HCT116 (cell line): ENCODE measurements at regions not wholly inside any gene's neighbourhood (a gene's known extent, or its start where the extent isn't known, plus 50 kb on each side); places are given as distances from the start of the nearest gene placed in this dataset.

Source experiments
- ATAC-seq: fragments of 200-7000 bp; cut with Tn5 transposase; 2 replicates; pipeline ENCODE4 v1.9.1; 2020; ENCODE audit warnings: mild to moderate bottlenecking, moderate library complexity
- BruUV-seq: library from RNA; stranded (reverse); fragments of 400-500 nt; replicated peaks from 2 replicates; lab custom pipeline; 2021; lab: Mats Ljungman, UMichigan
- CTCF ChIA-PET: fragments of 300-600 bp; sonication (Branson Sonifier 250); formaldehyde crosslinking; loops from one replicate; lab custom pipeline; 2021; ENCODE audit warnings: antibody characterized with exemption; lab: Charles Lee
- POLR2A ChIA-PET: fragments of 300-600, 350-600 bp; sonication (Branson Sonifier 250); formaldehyde crosslinking; loops from one replicate; lab custom pipeline; 2021; ENCODE audit warnings: antibody characterized with exemption; lab: Charles Lee
- RAD21 ChIA-PET, 2 experiments: fragments of 300-600 bp; sonication (Branson Sonifier 250); formaldehyde crosslinking; loops; one replicate each; lab custom pipeline; 2023; ENCODE audit warnings: low total read pairs in 2 of 2; ENCODE audit not compliant: uncharacterized antibody in 2 of 2, unreplicated experiment in 2 of 2, low non-redundant PET in 1 of 2; lab: Charles Lee
- DNase-seq: peaks from one replicate; pipeline ENCODE4 v3.0.0-alpha.2; 2010; ENCODE audit warnings: low read depth, low spot score
- H2AFZ ChIP-seq: fragments of 200-600 bp; shearing (Covaris generic), sonication (generic); 2 replicates; pipeline ENCODE4 v1.6.1; 2017; ENCODE audit warnings: low read depth, mixed run types, mixed read lengths, antibody characterized with exemption, low read length; ENCODE audit not compliant: poor library complexity, severe bottlenecking
- H3K27ac ChIP-seq: 2 replicates; pipeline ENCODE4 v1.5.1; 2012; ENCODE audit warnings: low read depth, low read length
- H3K27me3 ChIP-seq: fragments of 200-600 bp; sonication (generic); 2 replicates; pipeline ENCODE4 v1.6.1; 2016; ENCODE audit warnings: mixed run types, low read length, mixed read lengths; ENCODE audit not compliant: insufficient read depth
- H3K36me3 ChIP-seq, 2 experiments: fragments of 200-500 bp in 1 of 2; fragments of 200-600 bp in 1 of 2; sonication (Bioruptor generic) in 1 of 2; sonication (generic) in 1 of 2; 2 replicates each; pipeline versions ENCODE4 v1.5.1 to v1.6.1; 2014 to 2016; ENCODE audit warnings: low read length in 2 of 2, inconsistent platforms in 1 of 2, mixed read lengths in 1 of 2, mixed run types in 1 of 2; ENCODE audit not compliant: insufficient read depth in 2 of 2, control insufficient read depth in 1 of 2
- H3K4me1 ChIP-seq, 2 experiments: fragments of 200-600 bp in 1 of 2; sonication (generic) in 1 of 2; 2 replicates each; pipeline versions ENCODE4 v1.5.1 to v1.6.1; 2012 to 2017; ENCODE audit warnings: low read length in 2 of 2, inconsistent platforms in 1 of 2, mild to moderate bottlenecking in 1 of 2, mixed read lengths in 1 of 2, mixed run types in 1 of 2, moderate library complexity in 1 of 2; ENCODE audit not compliant: insufficient read depth in 2 of 2, control insufficient read depth in 1 of 2
- H3K4me2 ChIP-seq: fragments of 200-600 bp; sonication (generic); 2 replicates; pipeline ENCODE4 v1.6.1; 2017; ENCODE audit warnings: mixed run types, low read length, mixed read lengths
- H3K4me3 ChIP-seq, 2 experiments: fragments of 200-600 bp in 1 of 2; sonication (generic) in 1 of 2; replicated peaks in 1 of 2; 2 replicates each; pipeline ENCODE4 v1.5.1; 2011 to 2016; ENCODE audit warnings: low read length in 2 of 2, control low read depth in 1 of 2, low read depth in 1 of 2, mild to moderate bottlenecking in 1 of 2, mixed read lengths in 1 of 2, mixed run types in 1 of 2
- H3K79me2 ChIP-seq: fragments of 200-600 bp; sonication (generic); 2 replicates; pipeline ENCODE4 v1.6.1; 2017; ENCODE audit warnings: mild to moderate bottlenecking, mixed run types, low read length, moderate library complexity, mixed read lengths; ENCODE audit not compliant: insufficient read depth
- H3K9ac ChIP-seq: fragments of 200-600 bp; sonication (generic); 2 replicates; pipeline ENCODE4 v1.6.1; 2016; ENCODE audit warnings: low read length, mixed read lengths
- H3K9me2 ChIP-seq: fragments of 200-600 bp; sonication (generic), shearing (Covaris generic); 2 replicates; pipeline ENCODE4 v1.6.1; 2017; ENCODE audit warnings: mixed run types, mild to moderate bottlenecking, moderate library complexity; ENCODE audit not compliant: insufficient read depth
- H3K9me3 ChIP-seq, 2 experiments: fragments of 200-500 bp in 1 of 2; fragments of 200-600 bp in 1 of 2; sonication (Bioruptor generic) in 1 of 2; sonication (generic) in 1 of 2; 2 replicates each; pipeline ENCODE4 v1.6.1; 2014 to 2017; ENCODE audit warnings: low read length in 2 of 2, mixed read lengths in 2 of 2, inconsistent platforms in 1 of 2, low read depth in 1 of 2, mild to moderate bottlenecking in 1 of 2, mixed run types in 1 of 2, moderate library complexity in 1 of 2; ENCODE audit not compliant: control insufficient read depth in 1 of 2, insufficient read depth in 1 of 2
- H4K20me1 ChIP-seq: fragments of 200-600 bp; sonication (generic), shearing (Covaris generic); 2 replicates; pipeline ENCODE4 v1.6.1; 2017; ENCODE audit warnings: mixed run types, mild to moderate bottlenecking, moderate library complexity; ENCODE audit not compliant: insufficient read depth
- CEBPB ChIP-seq: IDR thresholded peaks from 2 replicates; pipeline ENCODE4 v1.6.1; 2012; ENCODE audit warnings: low read depth
- CTCF ChIP-seq, 3 experiments: fragments of 200-600 bp in 1 of 3; sonication (generic) in 1 of 3; IDR thresholded peaks in 2 of 3; conservative IDR thresholded peaks in 1 of 3; 2 replicates each; pipeline ENCODE4 v1.5.1; 2012 to 2017; ENCODE audit warnings: low read depth in 2 of 3, low read length in 2 of 3, antibody characterized with exemption in 1 of 3, borderline replicate concordance in 1 of 3, control low read depth in 1 of 3, mild to moderate bottlenecking in 1 of 3, mixed read lengths in 1 of 3, mixed run types in 1 of 3, moderate library complexity in 1 of 3; ENCODE audit not compliant: insufficient read depth in 1 of 3
- EGR1 ChIP-seq: IDR thresholded peaks from 2 replicates; pipeline ENCODE4 v1.6.1; 2012; ENCODE audit warnings: low read depth
- ELF1 ChIP-seq: IDR thresholded peaks from 2 replicates; pipeline ENCODE4 v1.6.1; 2012; ENCODE audit warnings: low read depth, borderline replicate concordance
- EZH2phosphoT487 ChIP-seq: fragments of 200-600 bp; IDR thresholded peaks from 2 replicates; pipeline ENCODE4 v1.6.1; 2018; ENCODE audit warnings: antibody characterized with exemption, borderline replicate concordance
- FOSL1 ChIP-seq: IDR thresholded peaks from 2 replicates; pipeline ENCODE4 v1.6.1; 2012; ENCODE audit warnings: low read depth
- JUND ChIP-seq: IDR thresholded peaks from 2 replicates; pipeline ENCODE4 v1.6.1; 2012
- RAD21 ChIP-seq: IDR thresholded peaks from 2 replicates; pipeline ENCODE4 v1.6.1; 2012; ENCODE audit warnings: low read depth, mild to moderate bottlenecking
- REST ChIP-seq: IDR thresholded peaks from 2 replicates; pipeline ENCODE4 v1.6.1; 2012; ENCODE audit warnings: low read depth
- SRF ChIP-seq: IDR thresholded peaks from 2 replicates; pipeline ENCODE4 v1.6.1; 2012; ENCODE audit warnings: low read depth
- YY1 ChIP-seq: IDR thresholded peaks from 2 replicates; pipeline ENCODE4 v1.6.1; 2011; ENCODE audit warnings: low read length, low read depth, moderate library complexity, mild to moderate bottlenecking; ENCODE audit not compliant: insufficient replicate concordance; ENCODE audit errors: extremely low read depth
- ZFX ChIP-seq: fragments of 450-650 bp; IDR thresholded peaks from 2 replicates; pipeline ENCODE4 v1.6.1; 2017
- ZNF274 ChIP-seq: fragments of 200-500 bp; sonication (Bioruptor generic); IDR thresholded peaks from 2 replicates; pipeline ENCODE4 v1.6.1; 2014; ENCODE audit warnings: mild to moderate bottlenecking, low read depth, low read length, inconsistent platforms
- intact Hi-C: fragments of 100-400 bp; cut with micrococcal nuclease; formaldehyde crosslinking; loops from 2 replicates; pipeline ENCODE4 v1.10.0; 2022

- H3K9me2 ChIP-seq = no peaks in the 10 kb centered on the region
- no TSS peak for BruUV-seq
- ChIA-PET POLR2A (no interaction called here), RAD21 (no interaction called here), CTCF (no interaction called here)
- H3K9me3 ChIP-seq = peaks cover 4 to 9% of the 10 kb centered on the region in 2 experiments; a peak in 2 of 4 replicates
- no peaks in the 10 kb centered on the region for H3K4me1 ChIP-seq
- no peaks in the 10 kb centered on the region for H3K36me3 ChIP-seq
- H4K20me1 ChIP-seq = no peaks in the 10 kb centered on the region
- H2AFZ ChIP-seq = no peak overlapping the region
- ATAC-seq (no peak), DNase-seq (no peak)
- no peak overlapping the region for H3K4me3 ChIP-seq
- H3K27me3 ChIP-seq = no peaks in the 10 kb centered on the region
- no peak overlapping the region for H3K27ac ChIP-seq
- no peaks in the 10 kb centered on the region for H3K79me2 ChIP-seq
- TF ChIP-seq CTCF (IDR thresholded peaks at IDR 0.05 in 2 of 3, conservative IDR thresholded peaks at IDR 0.05 in 1 of 3; ENCODE audit: borderline replicate concordance in 1 of 3, insufficient read depth in 1 of 3, low read depth in 2 of 3, low read length in 2 of 3) (no peak), SRF (no peak), EGR1 (no peak), ZFX (no peak), RAD21 (no peak), ZNF274 (no peak), CEBPB (no peak), REST (no peak), YY1 (no peak), ELF1 (no peak), FOSL1 (no peak), JUND (no peak), EZH2phosphoT487 (no peak)
- H3K4me2 ChIP-seq = no peak overlapping the region
- intact Hi-C loops = no loop called here
- no peak overlapping the region for H3K9ac ChIP-seq
These were observed 370.1 kb downstream of the BMP2 start for GRCh38 chr20:7137395-7138151.
